H9 (cell line): ENCODE measurements at regions not wholly inside any gene's neighbourhood (a gene's known extent, or its start where the extent isn't known, plus 50 kb on each side); places are given as distances from the start of the nearest gene placed in this dataset.
"Not testable (repeated sequence)": the region's sequence is repeated elsewhere in the genome, so short reads cannot be mapped to it uniquely, and the experiment has no call there.

Source experiments
- DNase-seq: peaks from one replicate; pipeline ENCODE4 v3.0.0-alpha.2; 2017
- H2AFZ ChIP-seq: one replicate; pipeline ENCODE4 v1.6.1; 2013; ENCODE audit warnings: mild to moderate bottlenecking, low read length, control low read depth, moderate library complexity
- H2AK5ac ChIP-seq: 2 replicates; pipeline ENCODE4 v1.6.1; 2013; ENCODE audit warnings: low read length, control low read depth, mixed read lengths; ENCODE audit not compliant: insufficient read length
- H2BK120ac ChIP-seq: one replicate; pipeline ENCODE4 v1.6.1; 2013; ENCODE audit warnings: low read depth, mild to moderate bottlenecking, low read length, control low read depth, inconsistent platforms; ENCODE audit not compliant: poor library complexity, severe bottlenecking
- H2BK12ac ChIP-seq: 2 replicates; pipeline ENCODE4 v1.6.1; 2013; ENCODE audit warnings: low read length, control low read depth, mixed read lengths, low read depth; ENCODE audit not compliant: insufficient read length
- H2BK15ac ChIP-seq: 2 replicates; pipeline ENCODE4 v1.6.1; 2013; ENCODE audit warnings: low read depth, low read length, control low read depth
- H2BK20ac ChIP-seq: one replicate; pipeline ENCODE4 v1.6.1; 2013; ENCODE audit warnings: low read depth, mild to moderate bottlenecking, low read length, control low read depth, inconsistent platforms; ENCODE audit not compliant: poor library complexity, severe bottlenecking
- H2BK5ac ChIP-seq: 2 replicates; pipeline ENCODE4 v1.6.1; 2013; ENCODE audit warnings: low read length, control low read depth, mixed read lengths; ENCODE audit not compliant: insufficient read length
- H3K14ac ChIP-seq: 2 replicates; pipeline ENCODE4 v1.6.1; 2013; ENCODE audit warnings: low read length, control low read depth; ENCODE audit not compliant: insufficient read depth
- H3K18ac ChIP-seq: 2 replicates; pipeline ENCODE4 v1.6.1; 2013; ENCODE audit warnings: low read depth, mild to moderate bottlenecking, mixed read lengths, low read length, control low read depth; ENCODE audit not compliant: insufficient read length
- H3K23ac ChIP-seq: 2 replicates; pipeline ENCODE4 v1.6.1; 2013; ENCODE audit warnings: low read length, control low read depth, mixed read lengths, low read depth; ENCODE audit not compliant: insufficient read length
- H3K23me2 ChIP-seq: 2 replicates; pipeline ENCODE4 v1.6.1; 2013; ENCODE audit warnings: low read depth, mild to moderate bottlenecking, mixed read lengths, low read length, control low read depth; ENCODE audit not compliant: insufficient read length, poor library complexity, severe bottlenecking
- H3K27ac ChIP-seq: 2 replicates; pipeline ENCODE4 v1.5.1; 2013; ENCODE audit warnings: low read length, control low read depth, mixed read lengths, low read depth; ENCODE audit not compliant: insufficient read length
- H3K27me3 ChIP-seq: 2 replicates; pipeline ENCODE4 v1.6.1; 2013; ENCODE audit warnings: low read length, control low read depth, inconsistent platforms; ENCODE audit not compliant: insufficient read depth
- H3K4ac ChIP-seq: 2 replicates; pipeline ENCODE4 v1.6.1; 2013; ENCODE audit warnings: low read depth, mild to moderate bottlenecking, control low read depth, inconsistent platforms, low read length, moderate library complexity
- H3K4me1 ChIP-seq: 2 replicates; pipeline ENCODE4 v1.6.1; 2013; ENCODE audit warnings: low read length, control low read depth, inconsistent platforms; ENCODE audit not compliant: insufficient read depth
- H3K4me2 ChIP-seq: 2 replicates; pipeline ENCODE4 v1.6.1; 2013; ENCODE audit warnings: low read length, control low read depth, mixed read lengths; ENCODE audit not compliant: insufficient read length, insufficient read depth
- H3K56ac ChIP-seq: 2 replicates; pipeline ENCODE4 v1.6.1; 2013; ENCODE audit warnings: low read depth, mild to moderate bottlenecking, mixed read lengths, low read length, control low read depth; ENCODE audit not compliant: insufficient read length
- H3K79me1 ChIP-seq: 2 replicates; pipeline ENCODE4 v1.6.1; 2013; ENCODE audit warnings: low read depth, mild to moderate bottlenecking, moderate library complexity, low read length, control low read depth, inconsistent platforms; ENCODE audit not compliant: insufficient read depth, poor library complexity, severe bottlenecking
- H3K79me2 ChIP-seq: 2 replicates; pipeline ENCODE4 v1.6.1; 2013; ENCODE audit warnings: low read length, control low read depth, inconsistent platforms; ENCODE audit not compliant: insufficient read depth
- H3K9ac ChIP-seq: 2 replicates; pipeline ENCODE4 v1.6.1; 2013; ENCODE audit warnings: low read length, control low read depth, mixed read lengths; ENCODE audit not compliant: insufficient read length; ENCODE audit errors: extremely low read depth
- H3K9me3 ChIP-seq: one replicate; pipeline ENCODE4 v1.6.1; 2013; ENCODE audit warnings: low read depth, low read length, inconsistent platforms; ENCODE audit not compliant: control insufficient read depth
- H3T11ph ChIP-seq: one replicate; pipeline ENCODE4 v1.6.1; 2013; ENCODE audit warnings: mild to moderate bottlenecking, low read length, control low read depth, inconsistent platforms
- H4K20me1 ChIP-seq: one replicate; pipeline ENCODE4 v1.6.1; 2013; ENCODE audit not compliant: control insufficient read depth, insufficient read length, insufficient read depth
- H4K5ac ChIP-seq: 2 replicates; pipeline ENCODE4 v1.6.1; 2013; ENCODE audit warnings: low read depth, mild to moderate bottlenecking, mixed read lengths, low read length, control low read depth; ENCODE audit not compliant: insufficient read length
- H4K8ac ChIP-seq: replicated peaks from 2 replicates; pipeline ENCODE4 v1.6.1; 2013; ENCODE audit warnings: low read length, control low read depth, mixed read lengths, low read depth; ENCODE audit not compliant: insufficient read length
- H4K91ac ChIP-seq: 2 replicates; pipeline ENCODE4 v1.6.1; 2013; ENCODE audit warnings: low read depth, mild to moderate bottlenecking, moderate library complexity, mixed read lengths, low read length, control low read depth; ENCODE audit not compliant: insufficient read length
- H3K27ac Mint-ChIP-seq, 3 experiments: 2 replicates in 2 of 3; 3 replicates in 1 of 3; pipeline ENCODE4 v1.8.0; 2020 to 2021; ENCODE audit warnings: mixed read lengths in 3 of 3, mild to moderate bottlenecking in 1 of 3, moderate library complexity in 1 of 3
- H3K27me3 Mint-ChIP-seq: 2 replicates; pipeline ENCODE4 v1.8.0; 2021; ENCODE audit warnings: low read depth, mild to moderate bottlenecking, moderate library complexity, mixed read lengths
- H3K36me3 Mint-ChIP-seq, 3 experiments: 2 replicates in 2 of 3; 3 replicates in 1 of 3; pipeline ENCODE4 v1.8.0; 2020 to 2021; ENCODE audit warnings: low read depth in 3 of 3, mixed read lengths in 3 of 3; ENCODE audit not compliant: insufficient read depth in 1 of 3
- H3K4me1 Mint-ChIP-seq, 2 experiments: 2 replicates each; pipeline ENCODE4 v1.8.0; 2020; ENCODE audit warnings: mixed read lengths in 2 of 2
- H3K4me3 Mint-ChIP-seq, 2 experiments: 2 replicates in 1 of 2; 3 replicates in 1 of 2; pipeline ENCODE4 v1.8.0; 2020 to 2021; ENCODE audit warnings: mild to moderate bottlenecking in 2 of 2, mixed read lengths in 2 of 2, moderate library complexity in 1 of 2
- H3K9me3 Mint-ChIP-seq, 2 experiments: 2 replicates in 1 of 2; 3 replicates in 1 of 2; pipeline ENCODE4 v1.8.0; 2020; ENCODE audit warnings: mild to moderate bottlenecking in 2 of 2, mixed read lengths in 2 of 2, moderate library complexity in 1 of 2
- WGBS: extraction: QIAGEN DNeasy Blood & Tissue Kit; methylation state at CpG from one replicate; pipeline ENCODE4 v1.1.7; 2013; ENCODE audit warnings: missing lambda C conversion rate, low lambda C conversion rate, mixed read lengths; ENCODE audit not compliant: insufficient read length; ENCODE audit errors: extremely low coverage; 5-methylcytosine and 5-hydroxymethylcytosine counted together

DNA sequence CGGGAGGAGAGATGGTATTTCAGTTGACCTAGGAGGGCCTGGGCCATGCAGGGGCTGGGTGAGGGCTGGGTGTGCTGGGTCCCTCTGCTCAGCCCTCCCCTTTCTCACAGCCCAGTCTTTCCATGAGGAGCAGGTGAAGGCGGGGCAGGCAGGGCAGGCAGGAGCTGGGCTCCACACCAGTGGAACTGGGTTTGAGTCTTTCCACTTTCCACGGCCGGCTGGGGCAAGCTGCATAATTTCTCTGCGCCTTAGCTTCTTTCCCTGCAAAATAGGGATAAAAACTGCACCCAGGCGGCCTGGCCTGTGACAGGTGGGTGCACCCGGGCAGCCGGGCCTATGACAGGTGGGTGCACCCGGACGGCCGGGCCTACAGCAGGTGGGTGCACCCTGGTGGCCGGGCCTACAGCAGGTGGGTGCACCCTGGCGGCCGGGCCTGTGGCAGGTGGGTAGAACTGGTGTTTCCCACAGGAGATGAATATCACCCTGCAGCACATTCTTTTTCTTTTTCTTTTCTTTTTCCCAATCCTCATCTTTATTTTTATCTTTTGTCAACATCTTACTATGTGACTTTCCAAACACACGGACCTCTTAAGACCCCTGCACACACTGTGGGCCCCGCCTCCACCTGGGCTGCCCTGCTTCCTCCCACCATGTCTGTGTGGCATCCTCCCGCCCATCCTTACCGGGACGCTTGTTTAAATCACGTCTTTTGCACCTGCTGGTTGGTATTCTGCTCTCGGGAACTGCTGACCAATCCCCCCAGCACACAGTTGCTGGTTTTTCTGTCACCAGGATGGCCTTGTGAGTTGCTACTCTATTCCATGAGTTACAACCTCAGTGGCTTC is 111.3 kb downstream of the NPIPB11 start:
- H3K23ac ChIP-seq, H3K4ac ChIP-seq, H4K91ac ChIP-seq, H3K4me2 ChIP-seq, H2AK5ac ChIP-seq, DNase-seq, H4K20me1 ChIP-seq, H3K18ac ChIP-seq, H2BK12ac ChIP-seq, H2BK20ac ChIP-seq, H3K27me3 Mint-ChIP-seq, H3K23me2 ChIP-seq, H3K56ac ChIP-seq, H3K79me1 ChIP-seq, H3K9me3 ChIP-seq, H3K27ac ChIP-seq, H3K27me3 ChIP-seq, H4K8ac ChIP-seq, H2BK5ac ChIP-seq, H3K4me3 Mint-ChIP-seq, H4K5ac ChIP-seq, H3K9ac ChIP-seq, H3K4me1 ChIP-seq, H2BK120ac ChIP-seq, H3K9me3 Mint-ChIP-seq, H3T11ph ChIP-seq, H2AFZ ChIP-seq, H3K36me3 Mint-ChIP-seq, H3K14ac ChIP-seq, H3K79me2 ChIP-seq, H2BK15ac ChIP-seq: not testable (repeated sequence)
- Mint-ChIP-seq H3K4me1 (peaks cover 8 to 12% of the 10 kb centered on the region in 2 experiments), H3K27ac (peak overlapping the region in 2 of 3 experiments; percentile 10 to 84; a peak in 2 of 7 replicates)
- no CpG with 5 or more reads among the region's 21 CpGs for WGBS

DNA sequence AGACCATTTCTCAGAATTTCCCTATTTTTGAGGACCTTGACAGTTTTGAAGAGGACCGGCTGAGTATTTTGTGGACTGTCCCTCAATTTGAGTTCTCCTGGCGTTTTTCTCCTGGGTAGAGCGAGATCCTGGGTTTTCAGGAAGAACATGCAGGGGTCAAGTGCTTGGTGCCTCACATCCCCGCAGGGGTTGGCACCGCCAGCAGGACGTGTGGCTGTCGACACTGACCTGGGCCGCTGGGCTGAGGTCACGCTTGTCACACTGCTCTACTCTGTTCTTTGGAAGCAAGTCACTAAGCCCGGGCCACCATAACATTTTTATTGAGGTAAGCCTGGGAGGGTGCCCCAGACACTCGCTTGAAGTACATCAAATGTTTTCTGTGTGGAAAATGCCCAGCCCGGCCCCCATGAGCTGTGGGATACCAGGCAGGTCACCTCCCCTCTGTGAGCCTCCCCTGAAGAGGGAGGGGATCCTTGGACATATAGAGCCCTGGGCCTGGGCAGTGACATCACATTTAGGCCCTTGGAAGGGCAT is 112.0 kb downstream of the NPIPB11 start:
- not testable (repeated sequence) for DNase-seq, H3K27me3 ChIP-seq, H3K23ac ChIP-seq, H3K14ac ChIP-seq, H3K9me3 ChIP-seq, H2BK12ac ChIP-seq, H3K56ac ChIP-seq, H4K91ac ChIP-seq, H3K4me1 ChIP-seq, H2AFZ ChIP-seq, H2BK5ac ChIP-seq, H4K5ac ChIP-seq, H4K20me1 ChIP-seq, H3K18ac ChIP-seq, H4K8ac ChIP-seq, H3K9me3 Mint-ChIP-seq, H3K36me3 Mint-ChIP-seq, H2BK120ac ChIP-seq, H3K4ac ChIP-seq, H3K79me1 ChIP-seq, H3K27ac ChIP-seq, H2AK5ac ChIP-seq, H3K4me2 ChIP-seq, H2BK20ac ChIP-seq, H3T11ph ChIP-seq, H3K4me3 Mint-ChIP-seq, H3K27ac Mint-ChIP-seq, H2BK15ac ChIP-seq, H3K79me2 ChIP-seq, H3K9ac ChIP-seq, H3K23me2 ChIP-seq, H3K27me3 Mint-ChIP-seq
- peaks cover 10 to 12% of the 10 kb centered on the region in 2 experiments for H3K4me1 Mint-ChIP-seq
- WGBS = no CpG with 5 or more reads among the region's 12 CpGs
